ENCODE measurements at regions not wholly inside any gene's neighbourhood (a gene's known extent, or its start where the extent isn't known, plus 50 kb on each side); places are given as distances from the start of the nearest gene placed in this dataset.

DNA sequence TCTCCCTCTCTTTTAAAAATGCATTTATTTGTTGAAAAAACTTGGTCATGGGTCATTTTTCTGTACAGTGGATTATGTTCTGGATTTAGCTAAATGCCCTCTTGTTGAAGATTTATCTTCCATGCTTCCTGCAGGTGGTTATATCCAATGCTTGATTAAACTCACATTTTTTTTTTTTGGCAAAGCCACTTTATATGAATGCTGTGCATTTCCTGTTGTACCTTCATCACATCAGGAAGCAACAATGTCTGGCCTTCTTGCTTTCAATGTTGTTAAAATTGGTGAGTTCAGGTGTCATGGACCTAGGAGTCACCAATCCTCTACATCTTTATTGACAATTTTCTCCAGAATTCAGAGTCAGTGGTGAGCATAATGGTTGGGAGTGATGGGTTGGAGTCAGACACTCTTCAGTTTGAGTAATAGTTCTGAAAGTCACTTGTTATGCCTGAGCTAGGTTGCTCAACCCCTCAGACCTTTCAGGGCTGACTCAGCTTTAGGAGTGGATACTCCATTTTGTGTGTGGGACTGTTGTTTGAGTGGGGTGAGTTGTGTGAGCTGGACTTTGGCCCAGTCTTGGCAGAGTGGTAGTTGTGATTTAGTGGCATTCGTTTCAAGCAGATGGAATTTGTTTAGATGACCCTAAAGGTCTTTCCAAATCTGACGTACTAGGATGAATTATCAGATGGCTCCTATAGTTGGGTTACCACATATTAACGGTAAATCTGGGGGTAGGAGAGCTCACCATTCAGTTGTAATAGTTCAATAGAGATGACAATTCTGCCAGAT lies 213.5 kb upstream of the ZNF32 start:
- no peak overlapping the region for H3K9ac ChIP-seq (ENCODE audit: low read depth in 1 of 2, low read length in 2 of 2)
- no peaks in the 10 kb centered on the region for H3K9me3 ChIP-seq (ENCODE audit: control insufficient read depth in 4 of 4, low read length in 3 of 4)
- no peak for DNase-seq (ENCODE audit: low spot score)
- peaks cover 0 to 5% (median 0%) of the 10 kb centered on the region in 4 donors for H3K4me1 ChIP-seq (ENCODE audit: control insufficient read depth in 4 of 4, insufficient read depth in 4 of 4, low read length in 3 of 4)
- TF ChIP-seq, protein P1, sequence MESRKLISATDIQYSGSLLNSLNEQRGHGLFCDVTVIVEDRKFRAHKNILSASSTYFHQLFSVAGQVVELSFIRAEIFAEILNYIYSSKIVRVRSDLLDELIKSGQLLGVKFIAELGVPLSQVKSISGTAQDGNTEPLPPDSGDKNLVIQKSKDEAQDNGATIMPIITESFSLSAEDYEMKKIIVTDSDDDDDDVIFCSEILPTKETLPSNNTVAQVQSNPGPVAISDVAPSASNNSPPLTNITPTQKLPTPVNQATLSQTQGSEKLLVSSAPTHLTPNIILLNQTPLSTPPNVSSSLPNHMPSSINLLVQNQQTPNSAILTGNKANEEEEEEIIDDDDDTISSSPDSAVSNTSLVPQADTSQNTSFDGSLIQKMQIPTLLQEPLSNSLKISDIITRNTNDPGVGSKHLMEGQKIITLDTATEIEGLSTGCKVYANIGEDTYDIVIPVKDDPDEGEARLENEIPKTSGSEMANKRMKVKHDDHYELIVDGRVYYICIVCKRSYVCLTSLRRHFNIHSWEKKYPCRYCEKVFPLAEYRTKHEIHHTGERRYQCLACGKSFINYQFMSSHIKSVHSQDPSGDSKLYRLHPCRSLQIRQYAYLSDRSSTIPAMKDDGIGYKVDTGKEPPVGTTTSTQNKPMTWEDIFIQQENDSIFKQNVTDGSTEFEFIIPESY (IDR thresholded peaks at IDR 0.05), result no peak
- TF ChIP-seq YY1 (IDR thresholded peaks at IDR 0.05), result peak; percentile 75
- TF ChIP-seq, protein P2, sequence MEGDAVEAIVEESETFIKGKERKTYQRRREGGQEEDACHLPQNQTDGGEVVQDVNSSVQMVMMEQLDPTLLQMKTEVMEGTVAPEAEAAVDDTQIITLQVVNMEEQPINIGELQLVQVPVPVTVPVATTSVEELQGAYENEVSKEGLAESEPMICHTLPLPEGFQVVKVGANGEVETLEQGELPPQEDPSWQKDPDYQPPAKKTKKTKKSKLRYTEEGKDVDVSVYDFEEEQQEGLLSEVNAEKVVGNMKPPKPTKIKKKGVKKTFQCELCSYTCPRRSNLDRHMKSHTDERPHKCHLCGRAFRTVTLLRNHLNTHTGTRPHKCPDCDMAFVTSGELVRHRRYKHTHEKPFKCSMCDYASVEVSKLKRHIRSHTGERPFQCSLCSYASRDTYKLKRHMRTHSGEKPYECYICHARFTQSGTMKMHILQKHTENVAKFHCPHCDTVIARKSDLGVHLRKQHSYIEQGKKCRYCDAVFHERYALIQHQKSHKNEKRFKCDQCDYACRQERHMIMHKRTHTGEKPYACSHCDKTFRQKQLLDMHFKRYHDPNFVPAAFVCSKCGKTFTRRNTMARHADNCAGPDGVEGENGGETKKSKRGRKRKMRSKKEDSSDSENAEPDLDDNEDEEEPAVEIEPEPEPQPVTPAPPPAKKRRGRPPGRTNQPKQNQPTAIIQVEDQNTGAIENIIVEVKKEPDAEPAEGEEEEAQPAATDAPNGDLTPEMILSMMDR (IDR thresholded peaks at IDR 0.05; ENCODE audit: low read depth, low read length, missing input control), result no peak
- TF ChIP-seq, protein P3, sequence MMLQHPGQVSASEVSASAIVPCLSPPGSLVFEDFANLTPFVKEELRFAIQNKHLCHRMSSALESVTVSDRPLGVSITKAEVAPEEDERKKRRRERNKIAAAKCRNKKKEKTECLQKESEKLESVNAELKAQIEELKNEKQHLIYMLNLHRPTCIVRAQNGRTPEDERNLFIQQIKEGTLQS (IDR thresholded peaks at IDR 0.05), result no peak
- peak in 1 of 2 donors; percentile 30 for TF ChIP-seq JUND (IDR thresholded peaks at IDR 0.05)
- no peak for TF ChIP-seq FOXA2 (IDR thresholded peaks at IDR 0.05)
- peak in 1 of 2 donors; percentile 4 for TF ChIP-seq RAD21 (IDR thresholded peaks at IDR 0.05)
- TF ChIP-seq RXRA (IDR thresholded peaks at IDR 0.05), result peak in 1 of 2 donors; percentile 55
- no peak for TF ChIP-seq HNF4G (IDR thresholded peaks at IDR 0.05)
- TF ChIP-seq, protein P4, sequence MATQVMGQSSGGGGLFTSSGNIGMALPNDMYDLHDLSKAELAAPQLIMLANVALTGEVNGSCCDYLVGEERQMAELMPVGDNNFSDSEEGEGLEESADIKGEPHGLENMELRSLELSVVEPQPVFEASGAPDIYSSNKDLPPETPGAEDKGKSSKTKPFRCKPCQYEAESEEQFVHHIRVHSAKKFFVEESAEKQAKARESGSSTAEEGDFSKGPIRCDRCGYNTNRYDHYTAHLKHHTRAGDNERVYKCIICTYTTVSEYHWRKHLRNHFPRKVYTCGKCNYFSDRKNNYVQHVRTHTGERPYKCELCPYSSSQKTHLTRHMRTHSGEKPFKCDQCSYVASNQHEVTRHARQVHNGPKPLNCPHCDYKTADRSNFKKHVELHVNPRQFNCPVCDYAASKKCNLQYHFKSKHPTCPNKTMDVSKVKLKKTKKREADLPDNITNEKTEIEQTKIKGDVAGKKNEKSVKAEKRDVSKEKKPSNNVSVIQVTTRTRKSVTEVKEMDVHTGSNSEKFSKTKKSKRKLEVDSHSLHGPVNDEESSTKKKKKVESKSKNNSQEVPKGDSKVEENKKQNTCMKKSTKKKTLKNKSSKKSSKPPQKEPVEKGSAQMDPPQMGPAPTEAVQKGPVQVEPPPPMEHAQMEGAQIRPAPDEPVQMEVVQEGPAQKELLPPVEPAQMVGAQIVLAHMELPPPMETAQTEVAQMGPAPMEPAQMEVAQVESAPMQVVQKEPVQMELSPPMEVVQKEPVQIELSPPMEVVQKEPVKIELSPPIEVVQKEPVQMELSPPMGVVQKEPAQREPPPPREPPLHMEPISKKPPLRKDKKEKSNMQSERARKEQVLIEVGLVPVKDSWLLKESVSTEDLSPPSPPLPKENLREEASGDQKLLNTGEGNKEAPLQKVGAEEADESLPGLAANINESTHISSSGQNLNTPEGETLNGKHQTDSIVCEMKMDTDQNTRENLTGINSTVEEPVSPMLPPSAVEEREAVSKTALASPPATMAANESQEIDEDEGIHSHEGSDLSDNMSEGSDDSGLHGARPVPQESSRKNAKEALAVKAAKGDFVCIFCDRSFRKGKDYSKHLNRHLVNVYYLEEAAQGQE (IDR thresholded peaks at IDR 0.05), result no peak
- no peak for TF ChIP-seq GABPA (IDR thresholded peaks at IDR 0.05 in 1 of 2, conservative IDR thresholded peaks at IDR 0.05 in 1 of 2)
- TF ChIP-seq FOXA1 (IDR thresholded peaks at IDR 0.05), result no peak
- TF ChIP-seq, protein P5, sequence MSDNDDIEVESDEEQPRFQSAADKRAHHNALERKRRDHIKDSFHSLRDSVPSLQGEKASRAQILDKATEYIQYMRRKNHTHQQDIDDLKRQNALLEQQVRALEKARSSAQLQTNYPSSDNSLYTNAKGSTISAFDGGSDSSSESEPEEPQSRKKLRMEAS (IDR thresholded peaks at IDR 0.05), result no peak
- TF ChIP-seq HNF4A (conservative IDR thresholded peaks at IDR 0.05), result peak in 1 of 2 donors; percentile 73
- no peak for TF ChIP-seq EGR1 (IDR thresholded peaks at IDR 0.05; ENCODE audit: low read depth in 2 of 2)
- H3K27ac ChIP-seq (ENCODE audit: low read depth in 1 of 2, low read length in 2 of 2), result no peak overlapping the region
- H3K4me3 ChIP-seq (ENCODE audit: low read depth in 1 of 3, low read length in 3 of 3), result no peak overlapping the region
- no peaks in the 10 kb centered on the region for H3K27me3 ChIP-seq (ENCODE audit: control insufficient read depth in 4 of 4, insufficient read depth in 4 of 4, low read length in 3 of 4)
- no peaks in the 10 kb centered on the region for H3K36me3 ChIP-seq (ENCODE audit: control insufficient read depth in 4 of 4, insufficient read depth in 3 of 4, low read depth in 1 of 4, low read length in 3 of 4)
- 48% methylated on average over 3 of the region's 3 CpGs for WGBS

Measured in liver (tissue), 8 donors.